ENCODE measurements at regions not wholly inside any gene's neighbourhood (a gene's known extent, or its start where the extent isn't known, plus 50 kb on each side); places are given as distances from the start of the nearest gene placed in this dataset.

GRCh38 chr16:86789621-86790051, 211.3 kb downstream of the FOXL1 start:
- Mint-ChIP-seq H3K4me3 (no peak overlapping the region), H3K36me3 (no peaks in the 10 kb centered on the region), H3K4me1 (peaks cover 18% of the 10 kb centered on the region), H3K27ac (no peak overlapping the region), H3K27me3 (ENCODE audit: low read depth) (peaks cover 2% of the 10 kb centered on the region), H3K9me3 (no peaks in the 10 kb centered on the region)
- DNase-seq (ENCODE audit: low spot score in 2 of 2, unreplicated experiment in 2 of 2), result no peak
- TF ChIP-seq, protein P1, sequence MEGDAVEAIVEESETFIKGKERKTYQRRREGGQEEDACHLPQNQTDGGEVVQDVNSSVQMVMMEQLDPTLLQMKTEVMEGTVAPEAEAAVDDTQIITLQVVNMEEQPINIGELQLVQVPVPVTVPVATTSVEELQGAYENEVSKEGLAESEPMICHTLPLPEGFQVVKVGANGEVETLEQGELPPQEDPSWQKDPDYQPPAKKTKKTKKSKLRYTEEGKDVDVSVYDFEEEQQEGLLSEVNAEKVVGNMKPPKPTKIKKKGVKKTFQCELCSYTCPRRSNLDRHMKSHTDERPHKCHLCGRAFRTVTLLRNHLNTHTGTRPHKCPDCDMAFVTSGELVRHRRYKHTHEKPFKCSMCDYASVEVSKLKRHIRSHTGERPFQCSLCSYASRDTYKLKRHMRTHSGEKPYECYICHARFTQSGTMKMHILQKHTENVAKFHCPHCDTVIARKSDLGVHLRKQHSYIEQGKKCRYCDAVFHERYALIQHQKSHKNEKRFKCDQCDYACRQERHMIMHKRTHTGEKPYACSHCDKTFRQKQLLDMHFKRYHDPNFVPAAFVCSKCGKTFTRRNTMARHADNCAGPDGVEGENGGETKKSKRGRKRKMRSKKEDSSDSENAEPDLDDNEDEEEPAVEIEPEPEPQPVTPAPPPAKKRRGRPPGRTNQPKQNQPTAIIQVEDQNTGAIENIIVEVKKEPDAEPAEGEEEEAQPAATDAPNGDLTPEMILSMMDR (IDR thresholded peaks at IDR 0.05; ENCODE audit: unreplicated experiment), result no peak

- TF ChIP-seq, protein P1 (IDR thresholded peaks at IDR 0.05; ENCODE audit: unreplicated experiment), result no peak
- H3K4me3 Mint-ChIP-seq, result no peak overlapping the region
- peaks cover 3% of the 10 kb centered on the region for H3K27me3 Mint-ChIP-seq (ENCODE audit: low read depth)
- peaks cover 18% of the 10 kb centered on the region for H3K4me1 Mint-ChIP-seq
- no peaks in the 10 kb centered on the region for H3K9me3 Mint-ChIP-seq
- no peaks in the 10 kb centered on the region for H3K36me3 Mint-ChIP-seq
- DNase-seq (ENCODE audit: low spot score in 2 of 2, unreplicated experiment in 2 of 2), result no peak
- no peak overlapping the region for H3K27ac Mint-ChIP-seq
Measured at GRCh38 chr16:86791287-86792035, 213.1 kb downstream of the FOXL1 start.

- DNase-seq (ENCODE audit: low spot score in 2 of 2, unreplicated experiment in 2 of 2), result no peak
- TF ChIP-seq, protein P1 (IDR thresholded peaks at IDR 0.05; ENCODE audit: unreplicated experiment), result no peak
- peaks cover 5% of the 10 kb centered on the region for H3K4me1 Mint-ChIP-seq
- no peaks in the 10 kb centered on the region for H3K36me3 Mint-ChIP-seq
- H3K27ac Mint-ChIP-seq, result no peak overlapping the region
- peaks cover 8% of the 10 kb centered on the region for H3K27me3 Mint-ChIP-seq (ENCODE audit: low read depth)
- no peaks in the 10 kb centered on the region for H3K9me3 Mint-ChIP-seq
- no peak overlapping the region for H3K4me3 Mint-ChIP-seq
Measured at GRCh38 chr16:86794216-86794864, 216.0 kb downstream of the FOXL1 start.

GRCh38 chr16:86797700-86798099, 219.4 kb downstream of the FOXL1 start:
- Mint-ChIP-seq H3K27me3 (ENCODE audit: low read depth) (peaks cover 8% of the 10 kb centered on the region), H3K27ac (no peak overlapping the region), H3K9me3 (no peaks in the 10 kb centered on the region), H3K4me1 (peaks cover 14% of the 10 kb centered on the region), H3K36me3 (no peaks in the 10 kb centered on the region), H3K4me3 (no peak overlapping the region)
- DNase-seq (ENCODE audit: low spot score in 2 of 2, unreplicated experiment in 2 of 2), result no peak
- TF ChIP-seq, protein P1 (IDR thresholded peaks at IDR 0.05; ENCODE audit: unreplicated experiment), result no peak

GRCh38 chr16:86798247-86799041, 220.1 kb downstream of the FOXL1 start:
- DNase-seq (ENCODE audit: low spot score in 2 of 2, unreplicated experiment in 2 of 2), result no peak
- Mint-ChIP-seq H3K27me3 (ENCODE audit: low read depth) (peaks cover 8% of the 10 kb centered on the region), H3K4me1 (peaks cover 14% of the 10 kb centered on the region), H3K4me3 (no peak overlapping the region), H3K9me3 (no peaks in the 10 kb centered on the region), H3K27ac (no peak overlapping the region), H3K36me3 (no peaks in the 10 kb centered on the region)
- TF ChIP-seq, protein P1 (IDR thresholded peaks at IDR 0.05; ENCODE audit: unreplicated experiment), result no peak
